ENCODE measurements at regions not wholly inside any gene's neighbourhood (a gene's known extent, or its start where the extent isn't known, plus 50 kb on each side); places are given as distances from the start of the nearest gene placed in this dataset.

GRCh38 chr1:40929155-40929554, 50.3 kb upstream of the CTPS1 start:
- Histone ChIP-seq H3K9me3 (ENCODE audit: low read depth) (no peaks in the 10 kb centered on the region), H3K4me2 (ENCODE audit: unreplicated experiment) (no peak overlapping the region), H3K4me3 (no peak overlapping the region), H3K79me2 (ENCODE audit: insufficient read depth) (no peaks in the 10 kb centered on the region), H3K9ac (no peak overlapping the region), H3K27ac (no peak overlapping the region), H2AFZ (no peak overlapping the region), H3K4me1 (ENCODE audit: insufficient read depth) (no peaks in the 10 kb centered on the region), H3K27me3 (replicated peaks; ENCODE audit: insufficient read depth) (no peaks in the 10 kb centered on the region), H3K36me3 (ENCODE audit: low read depth) (no peaks in the 10 kb centered on the region), H4K20me1 (ENCODE audit: insufficient read depth) (no peaks in the 10 kb centered on the region), H3K9me2 (ENCODE audit: insufficient read depth) (no peaks in the 10 kb centered on the region), H3F3A (ENCODE audit: insufficient read depth) (no peaks in the 10 kb centered on the region)
- 71 to 92% methylated on average over 1 of the region's 1 CpG for WGBS, 2 experiments (ENCODE audit: low coverage in 1 of 2, low lambda C conversion rate in 2 of 2, missing lambda C conversion rate in 2 of 2)
- in situ Hi-C loops (cut with MboI): no loop called here
- DNase-seq: peak; percentile 41
- TF ChIP-seq EZH2phosphoT487 (IDR thresholded peaks at IDR 0.05; ENCODE audit: insufficient read depth, low read depth) (no peak), EZH2 (IDR thresholded peaks at IDR 0.05; ENCODE audit: insufficient read depth, poor library complexity, severe bottlenecking) (no peak)
